ENCODE measurements at regions not wholly inside any gene's neighbourhood (a gene's known extent, or its start where the extent isn't known, plus 50 kb on each side); places are given as distances from the start of the nearest gene placed in this dataset.

DNA sequence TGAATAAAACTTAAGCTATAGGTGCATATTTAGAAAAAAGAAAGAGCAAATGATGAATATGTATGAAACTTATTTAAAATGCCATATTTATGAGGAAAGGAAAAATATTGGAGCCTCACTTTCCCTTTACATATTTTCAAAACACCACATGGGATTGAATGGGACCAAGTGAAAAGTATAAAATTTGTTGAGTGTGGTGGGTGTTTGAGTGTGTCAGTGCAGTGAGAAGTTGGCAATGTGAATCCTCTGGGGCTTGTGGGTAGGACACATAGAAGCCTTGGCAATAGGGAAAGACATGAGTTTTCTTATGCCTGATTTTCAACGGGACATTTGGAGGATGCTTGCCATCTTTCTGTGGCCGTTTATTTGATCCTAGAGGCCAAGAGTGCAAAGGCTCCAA, 502.2 kb upstream of the CELF4 start:
- no peak for DNase-seq (ENCODE audit: low read depth)
- H3K4me3 ChIP-seq (ENCODE audit: control insufficient read depth, low read depth, low read length): no peak overlapping the region
- TF ChIP-seq, protein P1, sequence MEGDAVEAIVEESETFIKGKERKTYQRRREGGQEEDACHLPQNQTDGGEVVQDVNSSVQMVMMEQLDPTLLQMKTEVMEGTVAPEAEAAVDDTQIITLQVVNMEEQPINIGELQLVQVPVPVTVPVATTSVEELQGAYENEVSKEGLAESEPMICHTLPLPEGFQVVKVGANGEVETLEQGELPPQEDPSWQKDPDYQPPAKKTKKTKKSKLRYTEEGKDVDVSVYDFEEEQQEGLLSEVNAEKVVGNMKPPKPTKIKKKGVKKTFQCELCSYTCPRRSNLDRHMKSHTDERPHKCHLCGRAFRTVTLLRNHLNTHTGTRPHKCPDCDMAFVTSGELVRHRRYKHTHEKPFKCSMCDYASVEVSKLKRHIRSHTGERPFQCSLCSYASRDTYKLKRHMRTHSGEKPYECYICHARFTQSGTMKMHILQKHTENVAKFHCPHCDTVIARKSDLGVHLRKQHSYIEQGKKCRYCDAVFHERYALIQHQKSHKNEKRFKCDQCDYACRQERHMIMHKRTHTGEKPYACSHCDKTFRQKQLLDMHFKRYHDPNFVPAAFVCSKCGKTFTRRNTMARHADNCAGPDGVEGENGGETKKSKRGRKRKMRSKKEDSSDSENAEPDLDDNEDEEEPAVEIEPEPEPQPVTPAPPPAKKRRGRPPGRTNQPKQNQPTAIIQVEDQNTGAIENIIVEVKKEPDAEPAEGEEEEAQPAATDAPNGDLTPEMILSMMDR (conservative IDR thresholded peaks at IDR 0.05; ENCODE audit: control insufficient read depth, insufficient read depth, low read depth, low read length): no peak

DNA sequence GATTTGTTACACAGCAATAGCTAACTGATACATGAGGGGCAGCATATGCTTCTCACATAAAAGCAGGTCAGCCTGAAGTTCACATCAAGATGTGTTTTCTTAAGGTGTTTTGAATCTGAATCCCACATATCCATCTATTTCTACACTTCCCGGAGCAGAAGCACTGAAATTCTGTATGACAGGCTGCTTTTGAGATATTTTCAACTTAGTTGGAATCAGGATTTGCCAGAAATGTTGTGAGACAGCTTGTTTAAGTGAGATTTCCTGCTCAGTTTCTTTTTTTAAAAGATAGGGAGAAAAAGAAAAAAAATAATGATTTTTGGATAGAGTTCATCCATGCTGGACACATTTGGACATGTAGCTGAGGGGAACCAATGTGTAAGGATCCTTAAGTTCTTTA, 501.5 kb upstream of the CELF4 start:
- TF ChIP-seq, protein P1 (conservative IDR thresholded peaks at IDR 0.05; ENCODE audit: control insufficient read depth, insufficient read depth, low read depth, low read length): no peak
- H3K4me3 ChIP-seq (ENCODE audit: control insufficient read depth, low read depth, low read length): no peak overlapping the region
- DNase-seq (ENCODE audit: low read depth): no peak

DNA sequence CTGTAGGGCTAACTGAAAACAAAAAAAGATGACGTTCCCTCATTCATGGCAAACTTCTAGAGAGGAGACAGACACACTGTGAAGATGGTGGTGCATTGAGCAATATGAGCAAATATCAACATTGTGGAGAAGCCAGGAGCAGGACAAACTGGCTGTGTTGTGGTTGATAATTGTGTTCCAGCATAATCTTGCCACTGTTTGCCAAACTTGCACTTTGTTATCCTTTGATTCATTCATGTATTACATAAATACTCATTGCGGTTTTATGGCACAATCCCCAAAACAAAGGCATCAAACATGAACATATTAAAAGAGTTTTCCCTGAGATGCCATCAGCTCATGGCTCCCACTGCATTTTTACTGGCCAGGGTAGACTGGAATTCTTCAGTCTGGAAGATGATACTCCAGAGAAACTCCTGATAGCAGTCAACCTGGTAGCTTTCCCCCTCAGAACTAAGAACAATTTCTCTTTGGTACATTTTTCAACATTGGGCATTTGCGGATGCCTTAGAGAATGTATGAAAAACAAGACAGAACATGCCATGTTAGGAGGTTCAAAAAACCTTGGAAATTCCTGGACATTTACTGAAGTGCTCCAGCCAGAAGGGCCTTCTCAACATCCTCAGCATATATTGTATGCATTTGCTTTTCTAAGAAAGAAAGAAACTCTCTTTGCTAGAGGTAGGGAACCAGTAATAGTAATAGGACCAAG, 487.4 kb upstream of the CELF4 start:
- TF ChIP-seq, protein P1 (conservative IDR thresholded peaks at IDR 0.05; ENCODE audit: control insufficient read depth, insufficient read depth, low read depth, low read length): no peak
- no peak for DNase-seq (ENCODE audit: low read depth)
- H3K4me3 ChIP-seq (ENCODE audit: control insufficient read depth, low read depth, low read length): no peak overlapping the region

DNA sequence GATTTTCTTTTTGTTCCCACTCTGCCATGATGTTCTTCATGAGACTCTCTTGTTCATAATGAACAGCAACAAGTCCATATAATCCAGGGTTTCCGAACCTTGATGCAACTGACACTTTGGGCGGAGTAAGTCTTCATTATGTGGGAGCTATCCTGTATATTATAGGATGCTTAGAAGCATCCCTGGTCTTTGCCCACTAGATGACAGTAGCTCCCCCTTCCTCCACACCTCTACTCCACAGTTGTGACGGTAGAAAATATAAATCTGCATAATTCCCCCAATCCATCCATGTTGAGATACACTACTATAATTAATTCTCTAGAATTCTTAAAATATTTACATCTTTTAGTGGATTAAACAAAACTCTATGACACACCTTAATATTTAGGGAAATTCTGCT, 482.2 kb upstream of the CELF4 start:
- TF ChIP-seq, protein P1 (conservative IDR thresholded peaks at IDR 0.05; ENCODE audit: control insufficient read depth, insufficient read depth, low read depth, low read length): no peak
- no peak overlapping the region for H3K4me3 ChIP-seq (ENCODE audit: control insufficient read depth, low read depth, low read length)
- no peak for DNase-seq (ENCODE audit: low read depth)

DNA sequence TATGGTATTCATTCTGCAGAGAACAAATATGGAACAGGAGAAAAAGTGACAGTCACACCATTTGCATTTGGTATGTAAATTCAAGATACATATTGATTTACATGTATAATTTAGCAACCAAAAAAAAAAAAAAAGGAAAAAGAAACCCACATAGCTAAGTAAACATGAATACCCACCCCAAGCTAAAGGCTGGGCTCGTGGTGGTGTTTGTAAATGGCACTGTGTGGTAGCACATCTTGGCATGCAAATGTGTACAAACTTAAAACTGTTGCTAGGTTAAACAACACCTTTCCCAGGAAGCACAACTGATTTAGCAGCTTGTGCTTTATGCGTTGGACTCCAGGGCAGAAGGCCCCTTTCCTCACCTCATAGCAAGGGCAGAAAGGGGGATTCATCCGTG, 481.1 kb upstream of the CELF4 start:
- TF ChIP-seq, protein P1 (conservative IDR thresholded peaks at IDR 0.05; ENCODE audit: control insufficient read depth, insufficient read depth, low read depth, low read length): no peak
- no peak overlapping the region for H3K4me3 ChIP-seq (ENCODE audit: control insufficient read depth, low read depth, low read length)
- no peak for DNase-seq (ENCODE audit: low read depth)

DNA sequence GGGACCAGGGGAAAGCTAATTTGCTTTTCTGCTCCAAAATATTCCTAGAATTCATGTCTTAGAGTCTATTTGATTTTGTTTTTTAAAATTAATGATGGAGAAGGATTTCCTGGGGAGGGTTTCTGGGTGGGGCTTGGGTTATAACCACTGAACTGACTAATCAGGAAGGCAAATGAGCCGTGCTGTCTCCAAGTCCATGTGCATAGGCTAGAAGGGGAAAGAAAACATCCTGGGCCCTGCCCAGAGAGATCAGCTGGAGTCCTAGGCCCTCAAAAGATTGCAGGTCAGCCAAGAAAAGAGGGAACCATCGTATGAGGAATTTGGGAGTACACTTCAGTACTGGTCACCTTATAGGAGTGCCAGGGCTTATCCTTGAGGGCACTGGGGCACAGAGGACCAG, 480.2 kb upstream of the CELF4 start:
- TF ChIP-seq, protein P1 (conservative IDR thresholded peaks at IDR 0.05; ENCODE audit: control insufficient read depth, insufficient read depth, low read depth, low read length): no peak
- H3K4me3 ChIP-seq (ENCODE audit: control insufficient read depth, low read depth, low read length): no peak overlapping the region
- DNase-seq (ENCODE audit: low read depth): no peak

Data from fibroblast of mammary gland (primary cell).